NB4 (cell line): ENCODE measurements at regions not wholly inside any gene's neighbourhood (a gene's known extent, or its start where the extent isn't known, plus 50 kb on each side); places are given as distances from the start of the nearest gene placed in this dataset.

Experiments used
- MYC ChIP-seq: IDR thresholded peaks from 2 replicates; pipeline ENCODE4 v1.6.1; 2011; ENCODE audit warnings: low read depth, low read length
- POLR2A ChIP-seq: IDR thresholded peaks from 2 replicates; pipeline ENCODE4 v1.6.1; 2011; ENCODE audit warnings: mild to moderate bottlenecking; ENCODE audit not compliant: insufficient read length; ENCODE audit errors: extremely low read depth
- TF ChIP-seq, protein P1 (sequence below): IDR thresholded peaks from one replicate; pipeline ENCODE4 v1.5.1; 2012; ENCODE audit warnings: low read depth, low read length
- TF ChIP-seq, protein P2 (sequence below): IDR thresholded peaks from 2 replicates; pipeline ENCODE4 v1.6.1; 2011; ENCODE audit warnings: low read depth, low read length

DNA sequence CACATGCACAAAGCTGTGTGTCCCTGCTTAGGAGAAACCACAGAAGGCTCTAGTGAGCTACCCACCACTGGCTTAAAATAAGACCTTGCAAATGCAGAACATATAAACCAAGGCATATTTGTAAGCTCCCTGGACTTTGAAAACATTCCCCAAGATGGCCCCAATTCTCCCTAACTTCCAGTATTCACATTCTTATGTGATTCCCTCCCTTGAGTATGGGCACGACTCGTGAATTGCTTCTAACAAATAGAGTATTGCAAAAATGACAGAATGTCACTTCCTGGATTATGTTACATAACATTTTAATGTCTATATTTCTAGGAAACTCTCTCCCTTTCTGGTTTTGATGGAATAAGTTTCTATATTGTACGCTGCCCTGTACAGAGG is 131.8 kb upstream of the MCTP2 start:
- TF ChIP-seq POLR2A (no peak), MYC (no peak)
- TF ChIP-seq, protein P1, sequence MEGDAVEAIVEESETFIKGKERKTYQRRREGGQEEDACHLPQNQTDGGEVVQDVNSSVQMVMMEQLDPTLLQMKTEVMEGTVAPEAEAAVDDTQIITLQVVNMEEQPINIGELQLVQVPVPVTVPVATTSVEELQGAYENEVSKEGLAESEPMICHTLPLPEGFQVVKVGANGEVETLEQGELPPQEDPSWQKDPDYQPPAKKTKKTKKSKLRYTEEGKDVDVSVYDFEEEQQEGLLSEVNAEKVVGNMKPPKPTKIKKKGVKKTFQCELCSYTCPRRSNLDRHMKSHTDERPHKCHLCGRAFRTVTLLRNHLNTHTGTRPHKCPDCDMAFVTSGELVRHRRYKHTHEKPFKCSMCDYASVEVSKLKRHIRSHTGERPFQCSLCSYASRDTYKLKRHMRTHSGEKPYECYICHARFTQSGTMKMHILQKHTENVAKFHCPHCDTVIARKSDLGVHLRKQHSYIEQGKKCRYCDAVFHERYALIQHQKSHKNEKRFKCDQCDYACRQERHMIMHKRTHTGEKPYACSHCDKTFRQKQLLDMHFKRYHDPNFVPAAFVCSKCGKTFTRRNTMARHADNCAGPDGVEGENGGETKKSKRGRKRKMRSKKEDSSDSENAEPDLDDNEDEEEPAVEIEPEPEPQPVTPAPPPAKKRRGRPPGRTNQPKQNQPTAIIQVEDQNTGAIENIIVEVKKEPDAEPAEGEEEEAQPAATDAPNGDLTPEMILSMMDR: no peak
- TF ChIP-seq, protein P2, sequence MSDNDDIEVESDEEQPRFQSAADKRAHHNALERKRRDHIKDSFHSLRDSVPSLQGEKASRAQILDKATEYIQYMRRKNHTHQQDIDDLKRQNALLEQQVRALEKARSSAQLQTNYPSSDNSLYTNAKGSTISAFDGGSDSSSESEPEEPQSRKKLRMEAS: no peak
